ENCODE measurements at regions not wholly inside any gene's neighbourhood (a gene's known extent, or its start where the extent isn't known, plus 50 kb on each side); places are given as distances from the start of the nearest gene placed in this dataset.

- peaks cover 0 to 2% (median 0%) of the 10 kb centered on the region in 5 experiments for H3K9me3 ChIP-seq (ENCODE audit: control extremely low read depth in 1 of 5, control insufficient read depth in 4 of 5, insufficient read depth in 2 of 5, low read depth in 1 of 5, low read length in 4 of 5)
- H3K27ac ChIP-seq (ENCODE audit: insufficient read depth in 1 of 2, low read depth in 1 of 2, low read length in 2 of 2, poor library complexity in 1 of 2, severe bottlenecking in 2 of 2) = no peak overlapping the region
- H3K36me3 ChIP-seq (ENCODE audit: control insufficient read depth in 4 of 4, insufficient read depth in 4 of 4, low read length in 3 of 4) = no peaks in the 10 kb centered on the region
- H3K4me1 ChIP-seq (ENCODE audit: control extremely low read depth in 1 of 4, control insufficient read depth in 4 of 4, insufficient read depth in 4 of 4, low read length in 3 of 4) = no peaks in the 10 kb centered on the region
- H3K4me3 ChIP-seq (ENCODE audit: control insufficient read depth in 1 of 7, extremely low read depth in 1 of 7, insufficient read depth in 4 of 7, low read depth in 2 of 7, low read length in 6 of 7) = no peak overlapping the region
- ChIA-PET POLR2A (no interaction called here), CTCF (interaction anchor here (1.6 kb wide), 1 partner anchor 9 kb away, joined by 4 read pairs; no protein-coding TSS in a partner anchor)
- no peaks in the 10 kb centered on the region for H3K27me3 ChIP-seq (replicated peaks in 2 of 5; ENCODE audit: control insufficient read depth in 4 of 5, insufficient read depth in 5 of 5, low read length in 4 of 5)
- no peak for DNase-seq
- 75% methylated on average over 2 of the region's 2 CpGs for WGBS (ENCODE audit: insufficient coverage)
Observed at GRCh38 chr3:101096444-101096843, 103.2 kb upstream of the ABI3BP start.

GRCh38 chr3:101095693-101096430 is 102.6 kb upstream of the ABI3BP start:
- no peaks in the 10 kb centered on the region for H3K4me1 ChIP-seq (ENCODE audit: control extremely low read depth in 1 of 4, control insufficient read depth in 4 of 4, insufficient read depth in 4 of 4, low read length in 3 of 4)
- no peaks in the 10 kb centered on the region for H3K27me3 ChIP-seq (replicated peaks in 2 of 5; ENCODE audit: control insufficient read depth in 4 of 5, insufficient read depth in 5 of 5, low read length in 4 of 5)
- no peak overlapping the region for H3K27ac ChIP-seq (ENCODE audit: insufficient read depth in 1 of 2, low read depth in 1 of 2, low read length in 2 of 2, poor library complexity in 1 of 2, severe bottlenecking in 2 of 2)
- no peak for DNase-seq
- ChIA-PET POLR2A (no interaction called here), CTCF (interaction anchor here (1.6 kb wide), 1 partner anchor 8 kb away, joined by 4 read pairs; no protein-coding TSS in a partner anchor)
- no CpG with 5 or more reads among the region's 5 CpGs for WGBS (ENCODE audit: insufficient coverage)
- H3K9me3 ChIP-seq (ENCODE audit: control extremely low read depth in 1 of 5, control insufficient read depth in 4 of 5, insufficient read depth in 2 of 5, low read depth in 1 of 5, low read length in 4 of 5) = peaks cover 0 to 2% (median 0%) of the 10 kb centered on the region in 5 experiments
- no peak overlapping the region for H3K4me3 ChIP-seq (ENCODE audit: control insufficient read depth in 1 of 7, extremely low read depth in 1 of 7, insufficient read depth in 4 of 7, low read depth in 2 of 7, low read length in 6 of 7)
- no peaks in the 10 kb centered on the region for H3K36me3 ChIP-seq (ENCODE audit: control insufficient read depth in 4 of 4, insufficient read depth in 4 of 4, low read length in 3 of 4)

- WGBS (ENCODE audit: insufficient coverage) = 90% methylated on average over 2 of the region's 3 CpGs
- no peak for DNase-seq
- H3K4me1 ChIP-seq (ENCODE audit: control extremely low read depth in 1 of 4, control insufficient read depth in 4 of 4, insufficient read depth in 4 of 4, low read length in 3 of 4) = no peaks in the 10 kb centered on the region
- no peaks in the 10 kb centered on the region for H3K27me3 ChIP-seq (replicated peaks in 2 of 5; ENCODE audit: control insufficient read depth in 4 of 5, insufficient read depth in 5 of 5, low read length in 4 of 5)
- no peak overlapping the region for H3K27ac ChIP-seq (ENCODE audit: insufficient read depth in 1 of 2, low read depth in 1 of 2, low read length in 2 of 2, poor library complexity in 1 of 2, severe bottlenecking in 2 of 2)
- no peaks in the 10 kb centered on the region for H3K36me3 ChIP-seq (ENCODE audit: control insufficient read depth in 4 of 4, insufficient read depth in 4 of 4, low read length in 3 of 4)
- H3K4me3 ChIP-seq (ENCODE audit: control insufficient read depth in 1 of 7, extremely low read depth in 1 of 7, insufficient read depth in 4 of 7, low read depth in 2 of 7, low read length in 6 of 7) = no peak overlapping the region
- CTCF ChIA-PET = no interaction called here
- H3K9me3 ChIP-seq (ENCODE audit: control extremely low read depth in 1 of 5, control insufficient read depth in 4 of 5, insufficient read depth in 2 of 5, low read depth in 1 of 5, low read length in 4 of 5) = peaks cover 0 to 2% (median 0%) of the 10 kb centered on the region in 5 experiments
- POLR2A ChIA-PET = no interaction called here
Observed at GRCh38 chr3:101091489-101091888, 98.3 kb upstream of the ABI3BP start.

GRCh38 chr3:101085752-101086151 is 92.5 kb upstream of the ABI3BP start:
- no peak overlapping the region for H3K27ac ChIP-seq (ENCODE audit: insufficient read depth in 1 of 2, low read depth in 1 of 2, low read length in 2 of 2, poor library complexity in 1 of 2, severe bottlenecking in 2 of 2)
- no peaks in the 10 kb centered on the region for H3K9me3 ChIP-seq (ENCODE audit: control extremely low read depth in 1 of 5, control insufficient read depth in 4 of 5, insufficient read depth in 2 of 5, low read depth in 1 of 5, low read length in 4 of 5)
- H3K27me3 ChIP-seq (replicated peaks in 2 of 5; ENCODE audit: control insufficient read depth in 4 of 5, insufficient read depth in 5 of 5, low read length in 4 of 5) = no peaks in the 10 kb centered on the region
- H3K4me1 ChIP-seq (ENCODE audit: control extremely low read depth in 1 of 4, control insufficient read depth in 4 of 4, insufficient read depth in 4 of 4, low read length in 3 of 4) = no peaks in the 10 kb centered on the region
- no peaks in the 10 kb centered on the region for H3K36me3 ChIP-seq (ENCODE audit: control insufficient read depth in 4 of 4, insufficient read depth in 4 of 4, low read length in 3 of 4)
- H3K4me3 ChIP-seq (ENCODE audit: control insufficient read depth in 1 of 7, extremely low read depth in 1 of 7, insufficient read depth in 4 of 7, low read depth in 2 of 7, low read length in 6 of 7) = no peak overlapping the region
- no peak for DNase-seq
- POLR2A ChIA-PET = no interaction called here
- CTCF ChIA-PET = no interaction called here
- WGBS (ENCODE audit: insufficient coverage) = no CpG with 5 or more reads among the region's 1 CpG

GRCh38 chr3:101084404-101084803 is 91.2 kb upstream of the ABI3BP start:
- no peak for DNase-seq
- no CpG with 5 or more reads among the region's 1 CpG for WGBS (ENCODE audit: insufficient coverage)
- ChIA-PET POLR2A (no interaction called here), CTCF (no interaction called here)
- H3K4me1 ChIP-seq (ENCODE audit: control extremely low read depth in 1 of 4, control insufficient read depth in 4 of 4, insufficient read depth in 4 of 4, low read length in 3 of 4) = no peaks in the 10 kb centered on the region
- H3K4me3 ChIP-seq (ENCODE audit: control insufficient read depth in 1 of 7, extremely low read depth in 1 of 7, insufficient read depth in 4 of 7, low read depth in 2 of 7, low read length in 6 of 7) = no peak overlapping the region
- no peaks in the 10 kb centered on the region for H3K36me3 ChIP-seq (ENCODE audit: control insufficient read depth in 4 of 4, insufficient read depth in 4 of 4, low read length in 3 of 4)
- no peaks in the 10 kb centered on the region for H3K9me3 ChIP-seq (ENCODE audit: control extremely low read depth in 1 of 5, control insufficient read depth in 4 of 5, insufficient read depth in 2 of 5, low read depth in 1 of 5, low read length in 4 of 5)
- H3K27ac ChIP-seq (ENCODE audit: insufficient read depth in 1 of 2, low read depth in 1 of 2, low read length in 2 of 2, poor library complexity in 1 of 2, severe bottlenecking in 2 of 2) = no peak overlapping the region
- no peaks in the 10 kb centered on the region for H3K27me3 ChIP-seq (replicated peaks in 2 of 5; ENCODE audit: control insufficient read depth in 4 of 5, insufficient read depth in 5 of 5, low read length in 4 of 5)

- no peaks in the 10 kb centered on the region for H3K27me3 ChIP-seq (replicated peaks in 2 of 5; ENCODE audit: control insufficient read depth in 4 of 5, insufficient read depth in 5 of 5, low read length in 4 of 5)
- ChIA-PET CTCF (no interaction called here), POLR2A (no interaction called here)
- no peak overlapping the region for H3K27ac ChIP-seq (ENCODE audit: insufficient read depth in 1 of 2, low read depth in 1 of 2, low read length in 2 of 2, poor library complexity in 1 of 2, severe bottlenecking in 2 of 2)
- H3K4me3 ChIP-seq (ENCODE audit: control insufficient read depth in 1 of 7, extremely low read depth in 1 of 7, insufficient read depth in 4 of 7, low read depth in 2 of 7, low read length in 6 of 7) = no peak overlapping the region
- H3K4me1 ChIP-seq (ENCODE audit: control extremely low read depth in 1 of 4, control insufficient read depth in 4 of 4, insufficient read depth in 4 of 4, low read length in 3 of 4) = no peaks in the 10 kb centered on the region
- no peaks in the 10 kb centered on the region for H3K36me3 ChIP-seq (ENCODE audit: control insufficient read depth in 4 of 4, insufficient read depth in 4 of 4, low read length in 3 of 4)
- no peaks in the 10 kb centered on the region for H3K9me3 ChIP-seq (ENCODE audit: control extremely low read depth in 1 of 5, control insufficient read depth in 4 of 5, insufficient read depth in 2 of 5, low read depth in 1 of 5, low read length in 4 of 5)
- DNase-seq = no peak
Observed at GRCh38 chr3:101081999-101082398, 88.8 kb upstream of the ABI3BP start.

GRCh38 chr3:101081446-101081845 is 88.2 kb upstream of the ABI3BP start:
- DNase-seq = no peak
- no CpG with 5 or more reads among the region's 2 CpGs for WGBS (ENCODE audit: insufficient coverage)
- POLR2A ChIA-PET = no interaction called here
- H3K4me1 ChIP-seq (ENCODE audit: control extremely low read depth in 1 of 4, control insufficient read depth in 4 of 4, insufficient read depth in 4 of 4, low read length in 3 of 4) = no peaks in the 10 kb centered on the region
- no peaks in the 10 kb centered on the region for H3K9me3 ChIP-seq (ENCODE audit: control extremely low read depth in 1 of 5, control insufficient read depth in 4 of 5, insufficient read depth in 2 of 5, low read depth in 1 of 5, low read length in 4 of 5)
- no peak overlapping the region for H3K27ac ChIP-seq (ENCODE audit: insufficient read depth in 1 of 2, low read depth in 1 of 2, low read length in 2 of 2, poor library complexity in 1 of 2, severe bottlenecking in 2 of 2)
- H3K4me3 ChIP-seq (ENCODE audit: control insufficient read depth in 1 of 7, extremely low read depth in 1 of 7, insufficient read depth in 4 of 7, low read depth in 2 of 7, low read length in 6 of 7) = no peak overlapping the region
- no peaks in the 10 kb centered on the region for H3K27me3 ChIP-seq (replicated peaks in 2 of 5; ENCODE audit: control insufficient read depth in 4 of 5, insufficient read depth in 5 of 5, low read length in 4 of 5)
- H3K36me3 ChIP-seq (ENCODE audit: control insufficient read depth in 4 of 4, insufficient read depth in 4 of 4, low read length in 3 of 4) = no peaks in the 10 kb centered on the region
- CTCF ChIA-PET = no interaction called here
